ENCODE measurements at regions not wholly inside any gene's neighbourhood (a gene's known extent, or its start where the extent isn't known, plus 50 kb on each side); places are given as distances from the start of the nearest gene placed in this dataset.
"Not testable (repeated sequence)": the region's sequence is repeated elsewhere in the genome, so short reads cannot be mapped to it uniquely, and the experiment has no call there.

GRCh38 chr9:39527387-39528029 is 172.0 kb downstream of the SPATA31A1 start:
- not testable (repeated sequence) for TF ChIP-seq CTCF (IDR thresholded peaks at IDR 0.05 in 2 of 3, conservative IDR thresholded peaks at IDR 0.05 in 1 of 3; ENCODE audit: borderline replicate concordance in 1 of 3, insufficient read depth in 1 of 3, low read depth in 2 of 3, low read length in 2 of 3); EZH2 (IDR thresholded peaks at IDR 0.05); POLR2A (IDR thresholded peaks at IDR 0.05; ENCODE audit: borderline replicate concordance, extremely low read depth, insufficient read depth, insufficient read length); RAD21 (IDR thresholded peaks at IDR 0.05; ENCODE audit: low read depth); MAX (IDR thresholded peaks at IDR 0.05); TCF7L2 (IDR thresholded peaks at IDR 0.05; ENCODE audit: borderline replicate concordance, extremely low read depth, insufficient read depth, insufficient read length)
